Esophagus squamous epithelium (tissue), 5 donors: ENCODE measurements at regions not wholly inside any gene's neighbourhood (a gene's known extent, or its start where the extent isn't known, plus 50 kb on each side); places are given as distances from the start of the nearest gene placed in this dataset.

ENCODE experiments used
- DNase-seq: peaks from one replicate; lab custom pipeline; 2025; lab: John Stamatoyannopoulos, UW
- H3K27ac ChIP-seq, 4 donors: fragments of 200-600 bp; sonication (generic); one replicate each; pipeline ENCODE4 v1.5.1; 2016 to 2019; ENCODE audit warnings: mild to moderate bottlenecking in 1 of 4
- H3K27me3 ChIP-seq, 4 donors: fragments of 200-600 bp; sonication (generic); 1 replicate in 3 of 4; 2 replicates in 1 of 4; pipeline versions ENCODE4 v1.5.1 to v1.6.0; 2017 to 2021; ENCODE audit warnings: antibody characterized with exemption in 1 of 4
- H3K36me3 ChIP-seq, 3 donors: fragments of 200-600 bp; sonication (generic); one replicate each; pipeline ENCODE4 v1.5.1; 2016 to 2019
- H3K4me1 ChIP-seq, 3 donors: fragments of 200-600 bp; sonication (generic); one replicate each; pipeline ENCODE4 v1.5.1; 2017 to 2019
- H3K4me3 ChIP-seq, 4 donors: fragments of 200-600 bp; sonication (generic); 1 replicate in 3 of 4; 2 replicates in 1 of 4; pipeline ENCODE4 v1.5.1; 2016 to 2019; ENCODE audit warnings: mild to moderate bottlenecking in 2 of 4, moderate library complexity in 1 of 4
- H3K9me3 ChIP-seq, 3 donors: fragments of 200-600 bp; sonication (generic); one replicate each; pipeline ENCODE4 v1.5.1; 2016 to 2019
- CTCF ChIP-seq, 6 experiments: fragments of 450-650 bp in 4 of 6; fragments of 200-600 bp in 2 of 6; sonication (generic) in 2 of 6; IDR thresholded peaks; one replicate each; pipeline ENCODE4 v1.5.1; 2016 to 2019; ENCODE audit warnings: antibody characterized with exemption in 6 of 6, mild to moderate bottlenecking in 4 of 6, moderate library complexity in 4 of 6
- POLR2A ChIP-seq, 4 donors: fragments of 450-650 bp; IDR thresholded peaks; one replicate each; pipeline ENCODE4 v1.6.1; 2017; ENCODE audit warnings: antibody characterized with exemption in 4 of 4, mild to moderate bottlenecking in 4 of 4, moderate library complexity in 3 of 4
- WGBS, 2 donors: methylation state at CpG; one replicate each; pipeline ENCODE4 v1.1.5; 2018; 5-methylcytosine and 5-hydroxymethylcytosine counted together
- intact Hi-C: fragments of 100-400 bp; cut with DNase I; formaldehyde crosslinking; loops from one replicate; pipeline ENCODE4 v1.15.0; 2022
- donor health status: DM: yes; HTN: yes; CAD: no.

DNA sequence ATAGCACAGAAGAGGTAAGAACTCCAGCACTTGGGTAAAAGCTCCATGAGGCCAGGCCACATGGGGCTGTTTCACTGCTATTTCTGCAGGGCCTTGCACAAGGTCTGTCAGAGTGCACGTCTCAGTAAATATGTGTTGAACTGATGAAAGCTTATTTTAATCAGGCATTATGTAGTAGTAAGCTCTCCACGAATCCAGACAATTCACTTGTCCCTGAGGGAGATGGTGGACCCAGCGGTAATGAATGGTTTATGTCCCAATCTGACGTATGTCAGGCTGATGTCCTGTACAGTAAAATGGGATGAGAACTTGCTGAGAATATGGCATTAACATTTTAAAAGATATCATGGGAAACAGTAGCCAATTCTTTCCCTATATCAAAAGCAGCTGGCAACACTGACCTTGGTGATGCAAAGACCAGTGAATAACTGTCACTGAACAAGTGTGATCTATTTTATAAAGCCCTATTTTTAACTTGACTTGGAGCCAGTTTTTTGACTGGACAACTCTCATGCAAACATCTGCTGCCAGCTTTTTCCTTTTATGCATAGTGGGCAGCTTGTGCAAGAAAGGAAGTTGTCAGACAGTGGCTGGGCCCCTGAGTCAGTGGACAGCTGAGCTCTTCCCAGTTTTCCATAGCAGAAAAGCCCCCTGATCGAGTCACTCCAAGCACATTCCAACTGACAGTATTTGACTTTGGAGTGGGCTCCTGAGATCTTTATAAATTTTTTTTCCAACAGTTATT, 519.8 kb upstream of the MDFIC2 start:
- Histone ChIP-seq H3K4me3 (no peak overlapping the region), H3K4me1 (peaks cover 0 to 7% (median 6%) of the 10 kb centered on the region in 3 donors), H3K27ac (peak overlapping the region in 2 of 4 donors; percentile 16 to 65), H3K9me3 (no peaks in the 10 kb centered on the region), H3K27me3 (no peaks in the 10 kb centered on the region), H3K36me3 (no peaks in the 10 kb centered on the region)
- no peak for TF ChIP-seq CTCF (IDR thresholded peaks at IDR 0.05)
- TF ChIP-seq POLR2A (IDR thresholded peaks at IDR 0.05) = no peak
- WGBS, 2 donors = 56 to 65% methylated on average over 5 of the region's 5 CpGs
- DNase-seq = no peak
- intact Hi-C loops = no loop called here

- WGBS, 2 donors = 61 to 75% methylated on average over 5 to 6 of the region's 6 CpGs
- DNase-seq = no peak
- TF ChIP-seq POLR2A (IDR thresholded peaks at IDR 0.05) = no peak
- TF ChIP-seq CTCF (IDR thresholded peaks at IDR 0.05) = no peak
- Histone ChIP-seq H3K4me1 (peaks cover 0 to 15% (median 7%) of the 10 kb centered on the region in 3 donors), H3K9me3 (no peaks in the 10 kb centered on the region), H3K36me3 (no peaks in the 10 kb centered on the region), H3K4me3 (no peak overlapping the region), H3K27ac (no peak overlapping the region), H3K27me3 (no peaks in the 10 kb centered on the region)
- intact Hi-C loops = no loop called here
These were observed 516.7 kb upstream of the MDFIC2 start for GRCh38 chr3:70829092-70829491.

GRCh38 chr3:70824773-70825172, 512.3 kb upstream of the MDFIC2 start:
- Histone ChIP-seq H3K27me3 (no peaks in the 10 kb centered on the region), H3K27ac (no peak overlapping the region), H3K9me3 (no peaks in the 10 kb centered on the region), H3K4me3 (no peak overlapping the region), H3K36me3 (no peaks in the 10 kb centered on the region), H3K4me1 (peaks cover 0 to 14% (median 0%) of the 10 kb centered on the region in 3 donors)
- TF ChIP-seq CTCF (IDR thresholded peaks at IDR 0.05) (no peak), POLR2A (IDR thresholded peaks at IDR 0.05) (no peak)
- DNase-seq = no peak
- WGBS, 2 donors = 21 to 39% methylated on average over 1 of the region's 1 CpG
- intact Hi-C loops = no loop called here

- Histone ChIP-seq H3K9me3 (no peaks in the 10 kb centered on the region), H3K27me3 (no peaks in the 10 kb centered on the region), H3K4me3 (no peak overlapping the region), H3K4me1 (peaks cover 0 to 14% (median 0%) of the 10 kb centered on the region in 3 donors), H3K27ac (no peak overlapping the region), H3K36me3 (no peaks in the 10 kb centered on the region)
- WGBS, 2 donors = 60 to 86% methylated on average over 1 to 2 of the region's 2 CpGs
- TF ChIP-seq CTCF (IDR thresholded peaks at IDR 0.05) = no peak
- TF ChIP-seq POLR2A (IDR thresholded peaks at IDR 0.05) = no peak
- no peak for DNase-seq
- intact Hi-C loops = no loop called here
These were observed 511.6 kb upstream of the MDFIC2 start for GRCh38 chr3:70824078-70824477.

GRCh38 chr3:70823622-70824021, 511.2 kb upstream of the MDFIC2 start:
- 62 to 66% methylated on average over 3 of the region's 3 CpGs for WGBS, 2 donors
- Histone ChIP-seq H3K9me3 (no peaks in the 10 kb centered on the region), H3K27ac (no peak overlapping the region), H3K36me3 (no peaks in the 10 kb centered on the region), H3K4me3 (no peak overlapping the region), H3K27me3 (no peaks in the 10 kb centered on the region), H3K4me1 (peaks cover 0 to 14% (median 0%) of the 10 kb centered on the region in 3 donors)
- TF ChIP-seq CTCF (IDR thresholded peaks at IDR 0.05) = no peak
- TF ChIP-seq POLR2A (IDR thresholded peaks at IDR 0.05) = no peak
- intact Hi-C loops = no loop called here
- DNase-seq = no peak
